K562 (cell line): ENCODE measurements at regions not wholly inside any gene's neighbourhood (a gene's known extent, or its start where the extent isn't known, plus 50 kb on each side); places are given as distances from the start of the nearest gene placed in this dataset.
A peak's percentile ranks its signal among the peaks of the same experiment; 100 is the strongest.

ENCODE experiments used
- ATAC-seq: fragments of 200-7000 bp; cut with Tn5 transposase; 3 replicates; pipeline ENCODE4 v1.9.1; 2020; ENCODE audit warnings: moderate library complexity
- BruUV-seq: library from RNA; stranded (reverse); fragments of 400-500 nt; replicated peaks from 2 replicates; lab custom pipeline; 2021; lab: Mats Ljungman, UMichigan
- CTCF ChIA-PET: fragments of 300-600 bp; formaldehyde crosslinking; extraction: SDS; loops from one replicate; lab custom pipeline; 2021; ENCODE audit warnings: low intra/inter-chr PET ratio; lab: Yijun Ruan, JAX
- POLR2A ChIA-PET: fragments of 300-600, 350-650 bp; sonication (Branson Sonifier 250); formaldehyde crosslinking; extraction: SDS; loops from one replicate; lab custom pipeline; 2021; ENCODE audit warnings: antibody characterized with exemption, inconsistent platforms; lab: Yijun Ruan, JAX
- DNase-seq, 4 experiments: peaks; one replicate each; pipeline versions ENCODE4 v3.0.0 to v3.0.0-alpha.2; 2011 to 2018; ENCODE audit warnings: low spot score in 3 of 4, mixed read lengths in 3 of 4; ENCODE audit errors: extremely low read depth in 1 of 4
- FAIRE-seq: peaks from 2 replicates; lab custom pipeline; 2011; peaks lifted over from hg19 to GRCh38; lab: Jason Lieb, UNC
- H2AFZ ChIP-seq: 2 replicates; pipeline ENCODE4 v1.6.0; 2011; ENCODE audit warnings: low read depth, low read length, control low read depth, inconsistent platforms
- H3K27ac ChIP-seq: fragments of 200-600 bp; 3 replicates; pipeline ENCODE4 v1.8.0; 2011; ENCODE audit warnings: low read depth, mild to moderate bottlenecking, control low read depth, inconsistent platforms, low read length, moderate library complexity, mixed read lengths; ENCODE audit errors: extremely low read depth
- H3K27me3 ChIP-seq, 2 experiments: fragments of 300-600 bp in 1 of 2; 2 replicates in 1 of 2; 3 replicates in 1 of 2; pipeline versions ENCODE4 v1.6.0 to v1.8.0; 2011; ENCODE audit warnings: inconsistent platforms in 2 of 2, low read length in 2 of 2, mild to moderate bottlenecking in 1 of 2, mixed read lengths in 1 of 2, moderate library complexity in 1 of 2; ENCODE audit not compliant: control insufficient read depth in 2 of 2, insufficient read depth in 2 of 2
- H3K36me3 ChIP-seq: fragments of 300-600 bp; 3 replicates; pipeline ENCODE4 v1.8.0; 2011; ENCODE audit warnings: mild to moderate bottlenecking, low read length, inconsistent platforms; ENCODE audit not compliant: control insufficient read depth, insufficient read depth
- H3K4me1 ChIP-seq, 2 experiments: fragments of 200-600 bp in 1 of 2; replicated peaks in 1 of 2; 2 replicates in 1 of 2; 3 replicates in 1 of 2; pipeline versions ENCODE4 v1.5.1 to v1.8.0; 2011; ENCODE audit warnings: inconsistent platforms in 2 of 2, low read length in 2 of 2, mild to moderate bottlenecking in 1 of 2, mixed read lengths in 1 of 2, moderate library complexity in 1 of 2; ENCODE audit not compliant: control insufficient read depth in 2 of 2, insufficient read depth in 2 of 2
- H3K4me2 ChIP-seq: 2 replicates; pipeline ENCODE4 v1.6.1; 2011; ENCODE audit warnings: low read length, control low read depth, inconsistent platforms, mixed read lengths; ENCODE audit not compliant: insufficient read depth
- H3K4me3 ChIP-seq: fragments of 200-600 bp; sonication (generic), shearing (Covaris generic); 2 replicates; pipeline ENCODE4 v1.5.1; 2016; ENCODE audit warnings: control low read depth, inconsistent platforms
- H3K79me2 ChIP-seq: fragments of 200-600 bp; 3 replicates; pipeline ENCODE4 v1.8.0; 2011; ENCODE audit warnings: low read length, inconsistent platforms; ENCODE audit not compliant: control insufficient read depth, insufficient read depth
- H3K9ac ChIP-seq, 2 experiments: 2 replicates each; pipeline versions ENCODE4 v1.6.0 to v1.6.1; 2011; ENCODE audit warnings: low read depth in 2 of 2, low read length in 2 of 2, control low read depth in 1 of 2, inconsistent platforms in 1 of 2, mild to moderate bottlenecking in 1 of 2, mixed read lengths in 1 of 2; ENCODE audit not compliant: insufficient read depth in 1 of 2
- H3K9me1 ChIP-seq: one replicate; pipeline ENCODE4 v1.6.0; 2011; ENCODE audit warnings: inconsistent platforms, mild to moderate bottlenecking, low read length, moderate library complexity; ENCODE audit not compliant: control insufficient read depth, insufficient read depth
- H3K9me3 ChIP-seq: replicated peaks from 2 replicates; pipeline ENCODE4 v1.5.1; 2011; ENCODE audit warnings: low read depth, low read length, inconsistent platforms; ENCODE audit not compliant: control insufficient read depth, insufficient read depth
- H4K20me1 ChIP-seq: replicated peaks from 2 replicates; pipeline ENCODE4 v1.6.1; 2011; ENCODE audit warnings: low read length, inconsistent platforms, mixed read lengths; ENCODE audit not compliant: control insufficient read depth, insufficient read depth
- ATF3 ChIP-seq, 2 experiments: fragments of 450-650 bp in 1 of 2; sonication (generic) in 1 of 2; formaldehyde crosslinking in 1 of 2; IDR thresholded peaks in 1 of 2; conservative IDR thresholded peaks in 1 of 2; 2 replicates each; pipeline versions ENCODE4 v1.6.1 to v1.8.1; 2016 to 2023; ENCODE audit warnings: mild to moderate bottlenecking in 2 of 2, moderate library complexity in 2 of 2, inconsistent platforms in 1 of 2, missing genetic modification reagents in 1 of 2
- ATF7 ChIP-seq: fragments of 450-650 bp; IDR thresholded peaks from 2 replicates; pipeline ENCODE4 v1.7.1; 2014; ENCODE audit warnings: mild to moderate bottlenecking, moderate library complexity
- JUNB ChIP-seq: fragments of 450-650 bp; formaldehyde crosslinking; conservative IDR thresholded peaks from 2 replicates; pipeline ENCODE4 v1.4.0; 2020; ENCODE audit warnings: mild to moderate bottlenecking
- JUND ChIP-seq, 2 experiments: IDR thresholded peaks; 2 replicates in 1 of 2; 3 replicates in 1 of 2; pipeline ENCODE4 v1.6.1; 2011; ENCODE audit warnings: borderline replicate concordance in 2 of 2, low read depth in 2 of 2, low read length in 2 of 2, improper control_type of control experiment in 1 of 2, missing biosample characterization in 1 of 2, missing genetic modification characterization in 1 of 2, missing genetic modification reagents in 1 of 2
- NFIC ChIP-seq: fragments of 450-650 bp; IDR thresholded peaks from 2 replicates; pipeline ENCODE4 v1.6.1; 2017; ENCODE audit warnings: mild to moderate bottlenecking, inconsistent platforms
- NFIX ChIP-seq: fragments of 250-450 bp; sonication (Bioruptor Pico); IDR thresholded peaks from 2 replicates; pipeline ENCODE4 v1.4.0; 2020; ENCODE audit warnings: low read depth, mild to moderate bottlenecking, moderate library complexity
- WGBS: fragments of 100-300 bp; shearing (Covaris generic); methylation state at CpG from one replicate; pipeline ENCODE4 v1.1.6; 2016; ENCODE audit warnings: low coverage, mixed read lengths; ENCODE audit not compliant: insufficient coverage; ENCODE audit errors: missing lambda C conversion rate; 5-methylcytosine and 5-hydroxymethylcytosine counted together
- in situ Hi-C: fragments of 300-500 bp; cut with MboI; formaldehyde crosslinking; loops from 4 replicates; pipeline ENCODE4 v1.15.0; 2018; ENCODE audit warnings: inconsistent platforms, mixed read lengths
- intact Hi-C: fragments of 100-400 bp; cut with micrococcal nuclease; formaldehyde crosslinking; loops from 2 replicates; pipeline ENCODE4 v1.14.2; 2022
- TF ChIP-seq, protein P1 (sequence below): fragments of 250-450 bp; sonication (Bioruptor Pico); IDR thresholded peaks from 2 replicates; pipeline ENCODE4 v1.8.0; 2021; ENCODE audit warnings: borderline replicate concordance, mild to moderate bottlenecking, moderate library complexity; ENCODE audit not compliant: poor library complexity, severe bottlenecking
- TF ChIP-seq, protein P2 (sequence below): fragments of 450-650 bp; IDR thresholded peaks from 2 replicates; pipeline ENCODE4 v1.6.1; 2016; ENCODE audit warnings: mild to moderate bottlenecking
- TF ChIP-seq, protein P3 (sequence below), 2 experiments: fragments of 250-450 bp in 1 of 2; fragments of 450-650 bp in 1 of 2; sonication (Bioruptor Pico) in 1 of 2; IDR thresholded peaks; 2 replicates each; pipeline versions ENCODE4 v1.6.1 to v1.8.0; 2016 to 2021; ENCODE audit warnings: mild to moderate bottlenecking in 2 of 2, moderate library complexity in 2 of 2, missing compliant biosample characterization in 1 of 2, missing genetic modification characterization in 1 of 2

- H3K79me2 ChIP-seq = no peaks in the 10 kb centered on the region
- no peak overlapping the region for H3K27ac ChIP-seq
- DNase-seq (no peak), FAIRE-seq (no peak), ATAC-seq (no peak)
- no peak overlapping the region for H3K4me2 ChIP-seq
- TF ChIP-seq, protein P1, sequence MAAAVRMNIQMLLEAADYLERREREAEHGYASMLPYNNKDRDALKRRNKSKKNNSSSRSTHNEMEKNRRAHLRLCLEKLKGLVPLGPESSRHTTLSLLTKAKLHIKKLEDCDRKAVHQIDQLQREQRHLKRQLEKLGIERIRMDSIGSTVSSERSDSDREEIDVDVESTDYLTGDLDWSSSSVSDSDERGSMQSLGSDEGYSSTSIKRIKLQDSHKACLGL (CRISPR knock-in tag) = no peak
- TF ChIP-seq, protein P2, sequence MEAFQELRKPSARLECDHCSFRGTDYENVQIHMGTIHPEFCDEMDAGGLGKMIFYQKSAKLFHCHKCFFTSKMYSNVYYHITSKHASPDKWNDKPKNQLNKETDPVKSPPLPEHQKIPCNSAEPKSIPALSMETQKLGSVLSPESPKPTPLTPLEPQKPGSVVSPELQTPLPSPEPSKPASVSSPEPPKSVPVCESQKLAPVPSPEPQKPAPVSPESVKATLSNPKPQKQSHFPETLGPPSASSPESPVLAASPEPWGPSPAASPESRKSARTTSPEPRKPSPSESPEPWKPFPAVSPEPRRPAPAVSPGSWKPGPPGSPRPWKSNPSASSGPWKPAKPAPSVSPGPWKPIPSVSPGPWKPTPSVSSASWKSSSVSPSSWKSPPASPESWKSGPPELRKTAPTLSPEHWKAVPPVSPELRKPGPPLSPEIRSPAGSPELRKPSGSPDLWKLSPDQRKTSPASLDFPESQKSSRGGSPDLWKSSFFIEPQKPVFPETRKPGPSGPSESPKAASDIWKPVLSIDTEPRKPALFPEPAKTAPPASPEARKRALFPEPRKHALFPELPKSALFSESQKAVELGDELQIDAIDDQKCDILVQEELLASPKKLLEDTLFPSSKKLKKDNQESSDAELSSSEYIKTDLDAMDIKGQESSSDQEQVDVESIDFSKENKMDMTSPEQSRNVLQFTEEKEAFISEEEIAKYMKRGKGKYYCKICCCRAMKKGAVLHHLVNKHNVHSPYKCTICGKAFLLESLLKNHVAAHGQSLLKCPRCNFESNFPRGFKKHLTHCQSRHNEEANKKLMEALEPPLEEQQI = no peak
- TF ChIP-seq ATF3 (IDR thresholded peaks at IDR 0.05) (peak; percentile 68), ATF3 (CRISPR knock-in tag; conservative IDR thresholded peaks at IDR 0.05) (no peak), ATF7 (0 out of 2 replicates have a peak, but pooled peaks have one; percentile 26), JUND (IDR thresholded peaks at IDR 0.05; ENCODE audit: borderline replicate concordance, low read depth, low read length) (peak; percentile 13; the same call in 1 of the 2 replicates), JUND (tag; IDR thresholded peaks at IDR 0.05; ENCODE audit: borderline replicate concordance, low read depth, low read length) (no peak), NFIC (peak; percentile 97), JUNB (CRISPR knock-in tag) (no peak), NFIX (CRISPR knock-in tag) (peak; percentile 89)
- TF ChIP-seq, protein P3, sequence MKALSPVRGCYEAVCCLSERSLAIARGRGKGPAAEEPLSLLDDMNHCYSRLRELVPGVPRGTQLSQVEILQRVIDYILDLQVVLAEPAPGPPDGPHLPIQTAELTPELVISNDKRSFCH (CRISPR knock-in tag; IDR thresholded peaks at IDR 0.05) = no peak
- TF ChIP-seq, protein P3 (tag; IDR thresholded peaks at IDR 0.05) = peak; percentile 55; the same call in 1 of the 2 replicates
- no peak overlapping the region for H2AFZ ChIP-seq
- in situ Hi-C loops (no loop called here), intact Hi-C loops (no loop called here)
- no TSS peak for BruUV-seq
- 0 out of 2 replicates have a peak, but pooled peaks cover 6% of the 10 kb centered on the region for H4K20me1 ChIP-seq
- H3K36me3 ChIP-seq = no peaks in the 10 kb centered on the region
- H3K9ac ChIP-seq = no peak overlapping the region
- no peaks in the 10 kb centered on the region for H3K9me1 ChIP-seq
- peaks cover 9 to 26% of the 10 kb centered on the region in 2 experiments for H3K27me3 ChIP-seq
- H3K4me3 ChIP-seq = no peak overlapping the region
- WGBS = 2% methylated on average over 7 of the region's 7 CpGs
- POLR2A ChIA-PET = no interaction called here
- H3K9me3 ChIP-seq = no peaks in the 10 kb centered on the region
- CTCF ChIA-PET = no interaction called here
- no peaks in the 10 kb centered on the region for H3K4me1 ChIP-seq
Measured at GRCh38 chr1:229221106-229222019, 49.5 kb upstream of the RAB4A start.
